B cell (primary cell): ENCODE measurements at regions not wholly inside any gene's neighbourhood (a gene's known extent, or its start where the extent isn't known, plus 50 kb on each side); places are given as distances from the start of the nearest gene placed in this dataset.

Source experiments
- ATAC-seq: fragments of 200-7000 bp; cut with Tn5 transposase; one replicate; pipeline ENCODE4 v1.10.0; 2021; ENCODE audit warnings: low read depth, mild to moderate bottlenecking, moderate number of reproducible peaks, moderate library complexity
- CTCF ChIA-PET: fragments of 350-600 bp; sonication (Branson Sonifier 250); formaldehyde crosslinking; loops from one replicate; lab custom pipeline; 2021; ENCODE audit warnings: antibody characterized with exemption, inconsistent platforms; lab: Charles Lee
- POLR2A ChIA-PET: fragments of 350-600 bp; sonication (Branson Sonifier 250); formaldehyde crosslinking; loops from one replicate; lab custom pipeline; 2021; ENCODE audit warnings: antibody characterized with exemption; lab: Charles Lee
- DNase-seq: peaks from one replicate; pipeline ENCODE4 v3.0.0; 2013
- H2AFZ ChIP-seq: 2 replicates; pipeline ENCODE4 v1.6.1; 2012; ENCODE audit warnings: mild to moderate bottlenecking, low read depth, low read length; ENCODE audit not compliant: insufficient read depth, poor library complexity, severe bottlenecking
- H3K27ac ChIP-seq, 2 donors: 1 replicate in 1 of 2; 2 replicates in 1 of 2; pipeline ENCODE4 v1.5.1; 2012 to 2013; ENCODE audit warnings: low read length in 2 of 2, mild to moderate bottlenecking in 2 of 2, moderate library complexity in 1 of 2
- H3K27me3 ChIP-seq, 4 experiments: fragments of 200-600 bp in 1 of 4; sonication (generic) in 1 of 4; replicated peaks in 1 of 4; 1 replicate in 2 of 4; 2 replicates in 2 of 4; pipeline versions ENCODE4 v1.6.1 to v1.7.0; 2013 to 2016; ENCODE audit warnings: low read length in 3 of 4, mild to moderate bottlenecking in 2 of 4, mixed read lengths in 1 of 4, moderate library complexity in 1 of 4; ENCODE audit not compliant: insufficient read depth in 4 of 4, control insufficient read depth in 3 of 4; ENCODE audit errors: control extremely low read depth in 1 of 4
- H3K36me3 ChIP-seq, 2 experiments: replicated peaks in 1 of 2; 1 replicate in 1 of 2; 2 replicates in 1 of 2; pipeline versions ENCODE4 v1.6.1 to v1.7.1; 2013; ENCODE audit warnings: low read length in 1 of 2; ENCODE audit not compliant: insufficient read depth in 2 of 2, control insufficient read depth in 1 of 2; ENCODE audit errors: control extremely low read depth in 1 of 2, extremely low read depth in 1 of 2
- H3K4me1 ChIP-seq, 2 donors: fragments of 200-600 bp in 1 of 2; sonication (generic) in 1 of 2; 1 replicate in 1 of 2; 2 replicates in 1 of 2; pipeline versions ENCODE4 v1.5.1 to v1.6.1; 2013 to 2017; ENCODE audit warnings: low read length in 2 of 2; ENCODE audit not compliant: control insufficient read depth in 2 of 2, insufficient read depth in 2 of 2
- H3K4me2 ChIP-seq: replicated peaks from 2 replicates; pipeline ENCODE3; 2012; ENCODE audit warnings: mild to moderate bottlenecking, low read depth, low read length; ENCODE audit not compliant: poor library complexity, severe bottlenecking
- H3K4me3 ChIP-seq, 5 experiments: fragments of 200-600 bp in 1 of 5; sonication (generic) in 1 of 5; 1 replicate in 3 of 5; 2 replicates in 2 of 5; pipeline versions ENCODE4 v1.5.1 to v1.7.0; 2011 to 2016; ENCODE audit warnings: low read length in 4 of 5, mild to moderate bottlenecking in 4 of 5, low read depth in 2 of 5, control low read depth in 1 of 5, moderate library complexity in 1 of 5; ENCODE audit not compliant: insufficient read depth in 1 of 5; ENCODE audit errors: control extremely low read depth in 1 of 5, extremely low read depth in 1 of 5
- H3K79me2 ChIP-seq: fragments of 200-600 bp; sonication (generic); one replicate; pipeline ENCODE4 v1.6.0; 2016; ENCODE audit warnings: low read length; ENCODE audit not compliant: control insufficient read depth, insufficient read depth
- H3K9ac ChIP-seq: fragments of 200-600 bp; sonication (generic); 2 replicates; pipeline ENCODE4 v1.6.1; 2017; ENCODE audit warnings: mild to moderate bottlenecking, low read length, moderate library complexity
- H3K9me3 ChIP-seq, 3 donors: one replicate each; pipeline versions ENCODE4 v1.6.1 to v1.7.1; 2013; ENCODE audit warnings: low read length in 2 of 3; ENCODE audit not compliant: control insufficient read depth in 2 of 3, insufficient read depth in 1 of 3; ENCODE audit errors: control extremely low read depth in 1 of 3
- H4K20me1 ChIP-seq: 2 replicates; pipeline ENCODE4 v1.6.0; 2012; ENCODE audit warnings: mild to moderate bottlenecking, low read length; ENCODE audit not compliant: insufficient read depth, control insufficient read depth, poor library complexity, severe bottlenecking
- H3K27ac Mint-ChIP-seq: one replicate; pipeline ENCODE4 v1.8.0; 2021; ENCODE audit warnings: mixed read lengths
- H3K27me3 Mint-ChIP-seq: one replicate; pipeline ENCODE4 v1.8.0; 2021; ENCODE audit warnings: mixed read lengths
- H3K4me1 Mint-ChIP-seq: one replicate; pipeline ENCODE4 v1.8.0; 2021; ENCODE audit warnings: mixed read lengths
- H3K4me3 Mint-ChIP-seq: one replicate; pipeline ENCODE4 v1.8.0; 2021; ENCODE audit warnings: mixed read lengths
- H3K9me3 Mint-ChIP-seq: one replicate; pipeline ENCODE4 v1.8.0; 2022; ENCODE audit warnings: mixed read lengths; ENCODE audit not compliant: insufficient read depth
- EZH2 ChIP-seq: IDR thresholded peaks from 2 replicates; pipeline ENCODE4 v1.6.1; 2012; ENCODE audit warnings: borderline replicate concordance, low read depth, mild to moderate bottlenecking, moderate library complexity, low read length; ENCODE audit not compliant: insufficient read depth, poor library complexity, severe bottlenecking
- WGBS: methylation state at CpG from one replicate; pipeline ENCODE4 v1.1.5; 2013; ENCODE audit warnings: missing lambda C conversion rate; ENCODE audit not compliant: insufficient coverage; 5-methylcytosine and 5-hydroxymethylcytosine counted together
- intact Hi-C: fragments of 100-400 bp; cut with micrococcal nuclease; formaldehyde crosslinking; loops from one replicate; pipeline ENCODE4 v1.10.0; 2022
- TF ChIP-seq, protein P1 (sequence below): fragments of 200-600 bp; IDR thresholded peaks from one replicate; pipeline ENCODE4 v1.8.0; 2022; ENCODE audit warnings: antibody characterized with exemption, mild to moderate bottlenecking

DNA sequence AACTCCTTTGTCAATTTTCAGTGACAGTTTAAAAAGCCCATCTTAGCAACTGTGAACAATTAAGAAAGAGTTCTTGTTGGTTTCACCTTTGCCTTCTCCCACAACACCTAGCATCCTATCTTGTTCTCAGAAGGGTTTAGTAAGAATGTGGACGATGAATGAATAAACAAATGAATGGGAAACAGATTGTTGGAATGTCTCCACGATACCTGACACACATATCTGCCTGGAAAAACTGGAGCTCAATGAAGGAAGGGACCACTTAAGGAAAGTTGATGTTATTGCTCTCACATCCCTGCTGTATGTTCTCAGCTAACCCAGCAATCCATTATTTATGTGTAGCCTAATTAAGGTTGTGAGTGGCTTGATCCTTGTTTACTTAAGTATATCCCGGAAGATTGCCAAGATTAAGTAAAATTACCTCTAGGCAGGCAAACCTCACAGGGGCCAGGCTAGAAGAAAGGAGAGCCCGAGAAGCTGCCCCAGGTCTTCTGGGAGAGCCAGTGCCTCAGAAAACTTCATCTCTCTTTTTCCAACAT is 286.4 kb downstream of the NXPE2 start:
- Histone ChIP-seq H3K9ac (no peak overlapping the region), H3K27ac (no peak overlapping the region), H3K4me2 (no peak overlapping the region), H3K9me3 (peaks cover 0 to 12% (median 0%) of the 10 kb centered on the region in 3 donors), H3K79me2 (no peaks in the 10 kb centered on the region), H3K36me3 (no peaks in the 10 kb centered on the region), H2AFZ (no peak overlapping the region), H4K20me1 (no peaks in the 10 kb centered on the region), H3K4me3 (no peak overlapping the region), H3K4me1 (no peaks in the 10 kb centered on the region), H3K27me3 (no peaks in the 10 kb centered on the region)
- no peaks in the 10 kb centered on the region for H3K9me3 Mint-ChIP-seq
- CTCF ChIA-PET, result no interaction called here
- TF ChIP-seq, protein P1, sequence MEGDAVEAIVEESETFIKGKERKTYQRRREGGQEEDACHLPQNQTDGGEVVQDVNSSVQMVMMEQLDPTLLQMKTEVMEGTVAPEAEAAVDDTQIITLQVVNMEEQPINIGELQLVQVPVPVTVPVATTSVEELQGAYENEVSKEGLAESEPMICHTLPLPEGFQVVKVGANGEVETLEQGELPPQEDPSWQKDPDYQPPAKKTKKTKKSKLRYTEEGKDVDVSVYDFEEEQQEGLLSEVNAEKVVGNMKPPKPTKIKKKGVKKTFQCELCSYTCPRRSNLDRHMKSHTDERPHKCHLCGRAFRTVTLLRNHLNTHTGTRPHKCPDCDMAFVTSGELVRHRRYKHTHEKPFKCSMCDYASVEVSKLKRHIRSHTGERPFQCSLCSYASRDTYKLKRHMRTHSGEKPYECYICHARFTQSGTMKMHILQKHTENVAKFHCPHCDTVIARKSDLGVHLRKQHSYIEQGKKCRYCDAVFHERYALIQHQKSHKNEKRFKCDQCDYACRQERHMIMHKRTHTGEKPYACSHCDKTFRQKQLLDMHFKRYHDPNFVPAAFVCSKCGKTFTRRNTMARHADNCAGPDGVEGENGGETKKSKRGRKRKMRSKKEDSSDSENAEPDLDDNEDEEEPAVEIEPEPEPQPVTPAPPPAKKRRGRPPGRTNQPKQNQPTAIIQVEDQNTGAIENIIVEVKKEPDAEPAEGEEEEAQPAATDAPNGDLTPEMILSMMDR, result no peak
- TF ChIP-seq EZH2, result no peak
- 50% methylated on average over 2 of the region's 4 CpGs for WGBS
- ATAC-seq (no peak), DNase-seq (no peak)
- no peaks in the 10 kb centered on the region for H3K27me3 Mint-ChIP-seq
- no peaks in the 10 kb centered on the region for H3K4me1 Mint-ChIP-seq
- H3K27ac Mint-ChIP-seq, result no peak overlapping the region
- POLR2A ChIA-PET, result no interaction called here
- intact Hi-C loops, result no loop called here
- H3K4me3 Mint-ChIP-seq, result no peak overlapping the region

DNA sequence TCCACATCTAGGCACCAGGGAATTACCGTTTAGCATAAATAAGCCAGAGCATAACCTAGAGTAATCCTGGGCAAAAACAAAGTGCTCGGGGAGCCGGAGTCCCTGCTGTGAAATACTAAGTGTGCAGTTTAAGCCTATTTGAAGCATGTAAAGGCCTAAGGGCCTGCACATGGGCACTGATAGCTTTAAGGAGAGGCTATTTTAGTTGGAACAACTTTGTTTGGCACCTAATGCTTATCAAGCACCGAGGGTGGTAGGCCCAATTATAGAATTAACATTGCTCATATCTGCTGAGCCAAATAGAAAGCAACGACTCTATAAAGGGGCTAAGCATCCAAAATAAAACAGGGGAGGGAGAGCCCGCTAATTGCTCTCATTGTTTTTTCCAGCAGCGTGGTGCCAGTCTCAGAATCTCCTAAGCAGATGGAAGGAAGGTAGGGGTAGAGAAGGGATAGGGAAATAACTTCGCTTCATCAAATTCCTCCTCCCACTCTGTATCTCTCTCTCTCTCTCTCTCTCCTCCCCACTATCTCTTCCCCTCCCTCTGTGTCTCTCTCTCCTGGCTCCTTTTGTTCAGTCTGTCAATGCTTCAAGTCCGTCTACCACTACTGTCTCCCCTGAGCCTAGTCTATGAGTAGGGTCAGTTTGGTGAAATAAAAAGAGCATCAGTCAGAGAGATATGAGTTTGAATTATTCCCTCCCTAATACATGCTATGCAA is 292.8 kb downstream of the NXPE2 start:
- DNase-seq (no peak), ATAC-seq (no peak)
- H3K4me1 Mint-ChIP-seq, result no peaks in the 10 kb centered on the region
- Histone ChIP-seq H3K9ac (no peak overlapping the region), H2AFZ (no peak overlapping the region), H4K20me1 (no peaks in the 10 kb centered on the region), H3K4me2 (no peak overlapping the region), H3K27ac (no peak overlapping the region), H3K4me3 (no peak overlapping the region), H3K36me3 (no peaks in the 10 kb centered on the region), H3K9me3 (no peaks in the 10 kb centered on the region), H3K4me1 (no peaks in the 10 kb centered on the region), H3K27me3 (no peaks in the 10 kb centered on the region), H3K79me2 (no peaks in the 10 kb centered on the region)
- no peak overlapping the region for H3K4me3 Mint-ChIP-seq
- H3K27me3 Mint-ChIP-seq, result no peaks in the 10 kb centered on the region
- H3K9me3 Mint-ChIP-seq, result no peaks in the 10 kb centered on the region
- no peak overlapping the region for H3K27ac Mint-ChIP-seq
- CTCF ChIA-PET, result no interaction called here
- no peak for TF ChIP-seq EZH2
- TF ChIP-seq, protein P1, result no peak
- intact Hi-C loops, result no loop called here
- WGBS, result 92% methylated on average over 4 of the region's 9 CpGs
- POLR2A ChIA-PET, result no interaction called here
